ENCODE measurements at regions not wholly inside any gene's neighbourhood (a gene's known extent, or its start where the extent isn't known, plus 50 kb on each side); places are given as distances from the start of the nearest gene placed in this dataset.

- no peak overlapping the region for H3K4me3 ChIP-seq (ENCODE audit: low read depth, low read length)
- TF ChIP-seq CTCF (IDR thresholded peaks at IDR 0.05; ENCODE audit: insufficient read depth, low read length, missing control alignments): no peak
- CTCF ChIA-PET: interaction anchor here (0.8 to 4.8 kb wide), 2 partner anchors 11 to 226 kb away, joined by 3 to 19 read pairs; no protein-coding TSS in a partner anchor
- POLR2A ChIA-PET: no interaction called here
- DNase-seq (ENCODE audit: low read depth, low spot score): no peak
Observed at GRCh38 chr15:31264559-31265089, 62.0 kb upstream of the KLF13 start.

GRCh38 chr15:31265090-31265870 is 61.4 kb upstream of the KLF13 start:
- H3K4me3 ChIP-seq (ENCODE audit: low read depth, low read length): no peak overlapping the region
- no peak for TF ChIP-seq CTCF (IDR thresholded peaks at IDR 0.05; ENCODE audit: insufficient read depth, low read length, missing control alignments)
- CTCF ChIA-PET: interaction anchor here (0.8 to 4.8 kb wide), 2 partner anchors 11 to 225 kb away, joined by 3 to 19 read pairs; no protein-coding TSS in a partner anchor
- no peak for DNase-seq (ENCODE audit: low read depth, low spot score)
- POLR2A ChIA-PET: no interaction called here

GRCh38 chr15:31265871-31266711 is 60.5 kb upstream of the KLF13 start:
- no peak overlapping the region for H3K4me3 ChIP-seq (ENCODE audit: low read depth, low read length)
- no peak for TF ChIP-seq CTCF (IDR thresholded peaks at IDR 0.05; ENCODE audit: insufficient read depth, low read length, missing control alignments)
- no peak for DNase-seq (ENCODE audit: low read depth, low spot score)
- CTCF ChIA-PET: interaction anchor here (1.2 to 4.8 kb wide), 2 partner anchors 12 to 222 kb away, joined by 5 to 19 read pairs; no protein-coding TSS in a partner anchor
- POLR2A ChIA-PET: no interaction called here

GRCh38 chr15:31266712-31267111 is 59.9 kb upstream of the KLF13 start:
- no peak for TF ChIP-seq CTCF (IDR thresholded peaks at IDR 0.05; ENCODE audit: insufficient read depth, low read length, missing control alignments)
- ChIA-PET POLR2A (no interaction called here), CTCF (interaction anchor here (1.2 kb wide), 1 partner anchor 222 kb away, joined by 5 read pairs; no protein-coding TSS in a partner anchor)
- H3K4me3 ChIP-seq (ENCODE audit: low read depth, low read length): no peak overlapping the region
- no peak for DNase-seq (ENCODE audit: low read depth, low spot score)

GRCh38 chr15:31267161-31268107 is 59.2 kb upstream of the KLF13 start:
- no peak overlapping the region for H3K4me3 ChIP-seq (ENCODE audit: low read depth, low read length)
- no peak for TF ChIP-seq CTCF (IDR thresholded peaks at IDR 0.05; ENCODE audit: insufficient read depth, low read length, missing control alignments)
- no peak for DNase-seq (ENCODE audit: low read depth, low spot score)
- POLR2A ChIA-PET: no interaction called here
- CTCF ChIA-PET: interaction anchor here (0.8 to 1.8 kb wide), 3 partner anchors 221 to 223 kb away, joined by 3 to 5 read pairs (median 5); no protein-coding TSS in a partner anchor

Data from AG04449 (cell line).